SK-N-SH (cell line): ENCODE measurements at regions not wholly inside any gene's neighbourhood (a gene's known extent, or its start where the extent isn't known, plus 50 kb on each side); places are given as distances from the start of the nearest gene placed in this dataset.

Experiments used
- CTCF ChIA-PET: fragments of 300-600, 350-600 bp; formaldehyde crosslinking; extraction: SDS; loops from one replicate; lab custom pipeline; 2021; lab: Yijun Ruan, JAX
- POLR2A ChIA-PET: fragments of 350-600 bp; sonication (Branson Sonifier 250); formaldehyde crosslinking; extraction: SDS; loops from one replicate; lab custom pipeline; 2020; ENCODE audit warnings: antibody characterized with exemption, inconsistent platforms; lab: Yijun Ruan, JAX
- DNase-seq: peaks from one replicate; pipeline ENCODE4 v3.0.0; 2012
- H2AFZ ChIP-seq: fragments of 200-600 bp; sonication (generic); 2 replicates; pipeline ENCODE4 v1.8.1; 2016; ENCODE audit warnings: antibody characterized with exemption, mild to moderate bottlenecking, low read depth
- H3F3A ChIP-seq: fragments of 200-600 bp; sonication (generic); replicated peaks from 2 replicates; pipeline ENCODE3; 2016; ENCODE audit warnings: antibody characterized with exemption, mild to moderate bottlenecking; ENCODE audit not compliant: insufficient read depth
- H3K27ac ChIP-seq, 2 experiments: fragments of 200-500 bp in 1 of 2; fragments of 200-600 bp in 1 of 2; sonication (Bioruptor generic) in 1 of 2; sonication (generic), shearing (Covaris generic) in 1 of 2; 2 replicates each; pipeline versions ENCODE4 v1.5.1 to v1.6.1; 2014 to 2016; ENCODE audit warnings: low read depth in 2 of 2, inconsistent platforms in 1 of 2, low read length in 1 of 2, mild to moderate bottlenecking in 1 of 2, mixed read lengths in 1 of 2
- H3K27me3 ChIP-seq: fragments of 200-600 bp; sonication (generic), shearing (Covaris generic); 2 replicates; pipeline ENCODE4 v1.6.1; 2016; ENCODE audit warnings: mixed run types; ENCODE audit not compliant: insufficient read depth
- H3K36me3 ChIP-seq, 2 experiments: fragments of 200-500 bp in 1 of 2; fragments of 200-600 bp in 1 of 2; sonication (Bioruptor generic) in 1 of 2; sonication (generic) in 1 of 2; replicated peaks in 1 of 2; 2 replicates each; pipeline versions ENCODE3 to v1.5.1; 2014 to 2016; ENCODE audit warnings: low read length in 1 of 2, mild to moderate bottlenecking in 1 of 2; ENCODE audit not compliant: insufficient read depth in 2 of 2, control insufficient read depth in 1 of 2
- H3K4me1 ChIP-seq, 2 experiments: fragments of 200-500 bp in 1 of 2; fragments of 200-600 bp in 1 of 2; sonication (Bioruptor generic) in 1 of 2; sonication (generic), shearing (Covaris generic) in 1 of 2; 2 replicates each; pipeline versions ENCODE4 v1.5.1 to v1.6.1; 2014 to 2016; ENCODE audit warnings: low read depth in 1 of 2, low read length in 1 of 2, mixed run types in 1 of 2; ENCODE audit not compliant: insufficient read depth in 2 of 2, control insufficient read depth in 1 of 2
- H3K4me2 ChIP-seq: fragments of 200-600 bp; sonication (generic), shearing (Covaris generic); 2 replicates; pipeline ENCODE4 v1.6.1; 2017; ENCODE audit warnings: mixed run types
- H3K4me3 ChIP-seq, 2 experiments: fragments of 200-500 bp in 1 of 2; fragments of 200-600 bp in 1 of 2; sonication (Bioruptor generic) in 1 of 2; sonication (generic), shearing (Covaris generic) in 1 of 2; 2 replicates each; pipeline versions ENCODE4 v1.5.1 to v1.8.1; 2014 to 2016; ENCODE audit warnings: low read depth in 2 of 2, inconsistent platforms in 1 of 2, low read length in 1 of 2, mild to moderate bottlenecking in 1 of 2, mixed read lengths in 1 of 2, moderate library complexity in 1 of 2
- H3K79me2 ChIP-seq: fragments of 200-600 bp; sonication (generic); 2 replicates; pipeline ENCODE4 v1.8.1; 2017; ENCODE audit warnings: mild to moderate bottlenecking; ENCODE audit not compliant: insufficient read depth
- H3K9ac ChIP-seq: fragments of 200-600 bp; sonication (generic); 2 replicates; pipeline ENCODE4 v1.6.1; 2017; ENCODE audit warnings: mixed run types
- H3K9me2 ChIP-seq: fragments of 200-600 bp; sonication (generic); 2 replicates; pipeline ENCODE4 v1.6.1; 2017; ENCODE audit warnings: mixed run types
- H3K9me3 ChIP-seq: fragments of 200-600 bp; sonication (generic); 2 replicates; pipeline ENCODE4 v1.6.1; 2017; ENCODE audit warnings: mixed run types, mild to moderate bottlenecking, moderate library complexity
- H4K20me1 ChIP-seq: fragments of 200-600 bp; sonication (generic); 2 replicates; pipeline ENCODE4 v1.6.1; 2017; ENCODE audit warnings: mild to moderate bottlenecking, mixed run types; ENCODE audit not compliant: insufficient read depth
- FOXM1 ChIP-seq: IDR thresholded peaks from 2 replicates; pipeline ENCODE4 v1.4.0; 2012; ENCODE audit warnings: low read depth, mild to moderate bottlenecking
- GABPA ChIP-seq: IDR thresholded peaks from 2 replicates; pipeline ENCODE4 v1.4.0; 2012; ENCODE audit warnings: low read depth, mild to moderate bottlenecking
- GATA2 ChIP-seq: sonication (generic); formaldehyde crosslinking; IDR thresholded peaks from 2 replicates; pipeline ENCODE4 v1.5.0; 2020; ENCODE audit warnings: mild to moderate bottlenecking, missing genetic modification reagents
- JUND ChIP-seq: IDR thresholded peaks from 2 replicates; pipeline ENCODE4 v1.4.0; 2012
- NFIC ChIP-seq: IDR thresholded peaks from 2 replicates; pipeline ENCODE4 v1.4.0; 2012; ENCODE audit warnings: borderline replicate concordance
- NRF1 ChIP-seq: IDR thresholded peaks from 2 replicates; pipeline ENCODE4 v1.6.1; 2012; ENCODE audit warnings: low read depth, mild to moderate bottlenecking, low read length
- RAD21 ChIP-seq: IDR thresholded peaks from 2 replicates; pipeline ENCODE4 v1.6.1; 2012; ENCODE audit warnings: mild to moderate bottlenecking, low read length
- RCOR1 ChIP-seq: fragments of 150-350 bp; IDR thresholded peaks from 2 replicates; pipeline ENCODE4 v1.6.1; 2017; ENCODE audit warnings: antibody characterized with exemption, low read length
- RFX5 ChIP-seq: IDR thresholded peaks from 2 replicates; pipeline ENCODE4 v1.6.1; 2012; ENCODE audit warnings: mild to moderate bottlenecking, improper control_type of control experiment, low read length
- SMC3 ChIP-seq: IDR thresholded peaks from 2 replicates; pipeline ENCODE4 v1.6.1; 2012; ENCODE audit warnings: low read depth, low read length, improper control_type of control experiment
- TAF1 ChIP-seq: IDR thresholded peaks from 2 replicates; pipeline ENCODE4 v1.6.1; 2012; ENCODE audit warnings: low read depth, mild to moderate bottlenecking, low read length, moderate library complexity, borderline replicate concordance
- TEAD4 ChIP-seq: IDR thresholded peaks from 2 replicates; pipeline ENCODE4 v1.4.0; 2012; ENCODE audit warnings: mild to moderate bottlenecking, borderline replicate concordance; ENCODE audit not compliant: insufficient read depth
- YY1 ChIP-seq: IDR thresholded peaks from 2 replicates; pipeline ENCODE4 v1.4.0; 2012; ENCODE audit warnings: low read depth, mild to moderate bottlenecking
- WGBS: methylation state at CpG from one replicate; pipeline ENCODE4 v1.1.6; 2017; ENCODE audit warnings: low lambda C conversion rate; 5-methylcytosine and 5-hydroxymethylcytosine counted together
- TF ChIP-seq, protein P1 (sequence below): IDR thresholded peaks from 2 replicates; pipeline ENCODE4 v1.6.1; 2012; ENCODE audit warnings: mild to moderate bottlenecking, low read depth, low read length, moderate library complexity
- TF ChIP-seq, protein P2 (sequence below): fragments of 150-350 bp; IDR thresholded peaks from 2 replicates; pipeline ENCODE4 v1.6.1; 2016; ENCODE audit warnings: mild to moderate bottlenecking, low read depth, low read length
- TF ChIP-seq, protein P3 (sequence below): fragments of 150-350 bp; IDR thresholded peaks from 2 replicates; pipeline ENCODE4 v1.6.1; 2017; ENCODE audit warnings: antibody characterized with exemption, low read length, low read depth, borderline replicate concordance
- TF ChIP-seq, protein P4 (sequence below): fragments of 200-600 bp; sonication (generic); IDR thresholded peaks from 2 replicates; pipeline ENCODE4 v1.6.1; 2017; ENCODE audit warnings: antibody characterized with exemption, mild to moderate bottlenecking, moderate library complexity

DNA sequence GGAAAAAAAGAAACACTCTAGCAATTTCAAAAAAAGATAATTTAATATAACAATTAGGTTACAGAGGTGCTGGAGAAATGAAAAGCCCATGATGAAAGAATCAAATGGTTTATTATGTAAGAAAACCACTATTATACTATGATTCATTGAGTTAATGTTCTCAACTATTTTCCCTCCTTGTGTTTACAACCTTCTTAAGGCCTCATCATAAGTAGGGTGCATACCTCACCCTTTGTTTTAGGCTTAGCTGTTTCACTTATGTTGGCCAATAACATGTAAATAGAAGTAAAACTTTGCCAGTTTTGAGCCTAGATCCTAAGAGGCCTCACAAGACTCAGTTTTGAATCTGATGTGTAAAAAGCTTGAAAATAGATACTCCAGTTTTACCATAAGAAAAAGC is 418.3 kb upstream of the DDX18 start:
- ChIA-PET CTCF (interaction anchor here (1.0 to 1.3 kb wide), 2 partner anchors 16 kb away, joined by 3 read pairs; no protein-coding TSS in a partner anchor), POLR2A (no interaction called here)
- Histone ChIP-seq H3K9ac (no peak overlapping the region), H3K4me2 (no peak overlapping the region), H2AFZ (no peak overlapping the region), H3K36me3 (no peaks in the 10 kb centered on the region), H3K79me2 (no peaks in the 10 kb centered on the region), H4K20me1 (no peaks in the 10 kb centered on the region), H3K27ac (no peak overlapping the region), H3K9me2 (no peaks in the 10 kb centered on the region), H3F3A (no peaks in the 10 kb centered on the region), H3K9me3 (peaks cover 3% of the 10 kb centered on the region; the same call in 1 of the 2 replicates), H3K4me3 (no peak overlapping the region), H3K27me3 (no peaks in the 10 kb centered on the region), H3K4me1 (no peaks in the 10 kb centered on the region)
- TF ChIP-seq SMC3, result no peak
- no peak for TF ChIP-seq RCOR1
- TF ChIP-seq, protein P1, sequence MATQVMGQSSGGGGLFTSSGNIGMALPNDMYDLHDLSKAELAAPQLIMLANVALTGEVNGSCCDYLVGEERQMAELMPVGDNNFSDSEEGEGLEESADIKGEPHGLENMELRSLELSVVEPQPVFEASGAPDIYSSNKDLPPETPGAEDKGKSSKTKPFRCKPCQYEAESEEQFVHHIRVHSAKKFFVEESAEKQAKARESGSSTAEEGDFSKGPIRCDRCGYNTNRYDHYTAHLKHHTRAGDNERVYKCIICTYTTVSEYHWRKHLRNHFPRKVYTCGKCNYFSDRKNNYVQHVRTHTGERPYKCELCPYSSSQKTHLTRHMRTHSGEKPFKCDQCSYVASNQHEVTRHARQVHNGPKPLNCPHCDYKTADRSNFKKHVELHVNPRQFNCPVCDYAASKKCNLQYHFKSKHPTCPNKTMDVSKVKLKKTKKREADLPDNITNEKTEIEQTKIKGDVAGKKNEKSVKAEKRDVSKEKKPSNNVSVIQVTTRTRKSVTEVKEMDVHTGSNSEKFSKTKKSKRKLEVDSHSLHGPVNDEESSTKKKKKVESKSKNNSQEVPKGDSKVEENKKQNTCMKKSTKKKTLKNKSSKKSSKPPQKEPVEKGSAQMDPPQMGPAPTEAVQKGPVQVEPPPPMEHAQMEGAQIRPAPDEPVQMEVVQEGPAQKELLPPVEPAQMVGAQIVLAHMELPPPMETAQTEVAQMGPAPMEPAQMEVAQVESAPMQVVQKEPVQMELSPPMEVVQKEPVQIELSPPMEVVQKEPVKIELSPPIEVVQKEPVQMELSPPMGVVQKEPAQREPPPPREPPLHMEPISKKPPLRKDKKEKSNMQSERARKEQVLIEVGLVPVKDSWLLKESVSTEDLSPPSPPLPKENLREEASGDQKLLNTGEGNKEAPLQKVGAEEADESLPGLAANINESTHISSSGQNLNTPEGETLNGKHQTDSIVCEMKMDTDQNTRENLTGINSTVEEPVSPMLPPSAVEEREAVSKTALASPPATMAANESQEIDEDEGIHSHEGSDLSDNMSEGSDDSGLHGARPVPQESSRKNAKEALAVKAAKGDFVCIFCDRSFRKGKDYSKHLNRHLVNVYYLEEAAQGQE, result no peak
- TF ChIP-seq NRF1, result no peak
- TF ChIP-seq TAF1, result no peak
- TF ChIP-seq NFIC, result no peak
- no peak for TF ChIP-seq FOXM1
- no peak for TF ChIP-seq RFX5
- DNase-seq, result no peak

DNA sequence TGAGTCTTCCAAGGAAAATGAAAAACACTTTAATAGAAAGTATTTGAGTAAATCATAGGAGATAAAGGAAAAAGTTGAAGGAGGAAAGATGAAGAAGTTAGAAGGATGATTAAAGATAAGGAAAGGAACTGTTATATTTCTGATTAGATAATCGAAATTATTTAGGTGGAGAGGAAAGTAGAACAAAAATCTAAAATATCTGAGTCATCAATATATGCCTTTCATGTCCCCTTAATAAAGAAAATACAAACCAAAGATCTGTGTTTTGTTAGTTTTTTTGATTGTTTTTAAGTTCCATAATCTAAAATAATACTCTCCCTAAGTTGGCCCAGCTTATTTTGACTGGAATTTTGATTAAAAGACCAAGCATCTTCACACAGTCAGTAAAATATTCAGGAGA is 412.9 kb upstream of the DDX18 start:
- Histone ChIP-seq H3K27me3 (no peaks in the 10 kb centered on the region), H4K20me1 (no peaks in the 10 kb centered on the region), H3K4me3 (no peak overlapping the region), H3K9me2 (no peaks in the 10 kb centered on the region), H3K79me2 (no peaks in the 10 kb centered on the region), H2AFZ (no peak overlapping the region), H3K4me2 (no peak overlapping the region), H3K9ac (no peak overlapping the region), H3K4me1 (no peaks in the 10 kb centered on the region), H3K36me3 (no peaks in the 10 kb centered on the region), H3F3A (no peaks in the 10 kb centered on the region), H3K9me3 (no peaks in the 10 kb centered on the region), H3K27ac (no peak overlapping the region)
- POLR2A ChIA-PET, result no interaction called here
- WGBS, result 6% methylated on average over 1 of the region's 1 CpG
- CTCF ChIA-PET, result no interaction called here
- no peak for DNase-seq
- no peak for TF ChIP-seq TEAD4
- TF ChIP-seq RCOR1, result no peak
- no peak for TF ChIP-seq GABPA
- no peak for TF ChIP-seq TAF1
- TF ChIP-seq GATA2 (CRISPR knock-in tag), result no peak
- TF ChIP-seq, protein P2, sequence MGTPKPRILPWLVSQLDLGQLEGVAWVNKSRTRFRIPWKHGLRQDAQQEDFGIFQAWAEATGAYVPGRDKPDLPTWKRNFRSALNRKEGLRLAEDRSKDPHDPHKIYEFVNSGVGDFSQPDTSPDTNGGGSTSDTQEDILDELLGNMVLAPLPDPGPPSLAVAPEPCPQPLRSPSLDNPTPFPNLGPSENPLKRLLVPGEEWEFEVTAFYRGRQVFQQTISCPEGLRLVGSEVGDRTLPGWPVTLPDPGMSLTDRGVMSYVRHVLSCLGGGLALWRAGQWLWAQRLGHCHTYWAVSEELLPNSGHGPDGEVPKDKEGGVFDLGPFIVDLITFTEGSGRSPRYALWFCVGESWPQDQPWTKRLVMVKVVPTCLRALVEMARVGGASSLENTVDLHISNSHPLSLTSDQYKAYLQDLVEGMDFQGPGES, result no peak
- TF ChIP-seq, protein P1, result no peak
- TF ChIP-seq, protein P3, sequence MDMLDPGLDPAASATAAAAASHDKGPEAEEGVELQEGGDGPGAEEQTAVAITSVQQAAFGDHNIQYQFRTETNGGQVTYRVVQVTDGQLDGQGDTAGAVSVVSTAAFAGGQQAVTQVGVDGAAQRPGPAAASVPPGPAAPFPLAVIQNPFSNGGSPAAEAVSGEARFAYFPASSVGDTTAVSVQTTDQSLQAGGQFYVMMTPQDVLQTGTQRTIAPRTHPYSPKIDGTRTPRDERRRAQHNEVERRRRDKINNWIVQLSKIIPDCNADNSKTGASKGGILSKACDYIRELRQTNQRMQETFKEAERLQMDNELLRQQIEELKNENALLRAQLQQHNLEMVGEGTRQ, result no peak
- no peak for TF ChIP-seq SMC3
- TF ChIP-seq, protein P4, sequence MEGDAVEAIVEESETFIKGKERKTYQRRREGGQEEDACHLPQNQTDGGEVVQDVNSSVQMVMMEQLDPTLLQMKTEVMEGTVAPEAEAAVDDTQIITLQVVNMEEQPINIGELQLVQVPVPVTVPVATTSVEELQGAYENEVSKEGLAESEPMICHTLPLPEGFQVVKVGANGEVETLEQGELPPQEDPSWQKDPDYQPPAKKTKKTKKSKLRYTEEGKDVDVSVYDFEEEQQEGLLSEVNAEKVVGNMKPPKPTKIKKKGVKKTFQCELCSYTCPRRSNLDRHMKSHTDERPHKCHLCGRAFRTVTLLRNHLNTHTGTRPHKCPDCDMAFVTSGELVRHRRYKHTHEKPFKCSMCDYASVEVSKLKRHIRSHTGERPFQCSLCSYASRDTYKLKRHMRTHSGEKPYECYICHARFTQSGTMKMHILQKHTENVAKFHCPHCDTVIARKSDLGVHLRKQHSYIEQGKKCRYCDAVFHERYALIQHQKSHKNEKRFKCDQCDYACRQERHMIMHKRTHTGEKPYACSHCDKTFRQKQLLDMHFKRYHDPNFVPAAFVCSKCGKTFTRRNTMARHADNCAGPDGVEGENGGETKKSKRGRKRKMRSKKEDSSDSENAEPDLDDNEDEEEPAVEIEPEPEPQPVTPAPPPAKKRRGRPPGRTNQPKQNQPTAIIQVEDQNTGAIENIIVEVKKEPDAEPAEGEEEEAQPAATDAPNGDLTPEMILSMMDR, result no peak
- no peak for TF ChIP-seq YY1
- no peak for TF ChIP-seq RAD21
- TF ChIP-seq JUND, result no peak
